ENCODE measurements at regions not wholly inside any gene's neighbourhood (a gene's known extent, or its start where the extent isn't known, plus 50 kb on each side); places are given as distances from the start of the nearest gene placed in this dataset.

DNA sequence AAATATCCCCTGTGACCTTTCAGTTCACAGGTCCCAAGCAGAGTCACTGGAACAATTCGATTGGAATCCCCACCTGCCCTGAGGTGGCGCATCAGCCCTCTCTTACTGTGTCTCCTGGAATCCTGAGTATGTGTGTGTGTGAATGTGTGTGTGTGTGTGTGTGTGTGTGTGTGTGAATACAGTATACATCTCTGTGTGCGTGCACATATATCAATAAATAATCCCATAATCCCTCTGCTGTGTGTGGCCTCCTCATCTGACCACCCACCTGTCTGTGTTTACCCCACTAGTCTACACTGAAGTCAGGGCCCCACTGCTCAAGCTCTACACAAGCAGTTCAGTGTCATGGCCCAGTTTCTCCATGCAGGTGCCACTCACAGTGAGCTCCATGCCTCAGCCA lies 187.4 kb downstream of the ERCC6L2 start:
- Histone ChIP-seq H3K36me3 (no peaks in the 10 kb centered on the region), H3K4me1 (peaks cover 0 to 35% (median 0%) of the 10 kb centered on the region in 12 donors), H3K27me3 (no peaks in the 10 kb centered on the region), H3K4me3 (no peak overlapping the region), H3K27ac (peak overlapping the region in 1 of 12 donors; percentile 90), H3K9me3 (no peaks in the 10 kb centered on the region)
- ATAC-seq: no peak
- intact Hi-C loops (cut with DNase I): loop anchor here in 5 of 10 donors (5.0 to 10.0 kb wide), 3 partner anchors 152 to 336 kb away; no protein-coding TSS in a partner anchor
- WGBS, 4 donors: 83 to 96% (median 88%) methylated on average over 3 of the region's 3 CpGs
- TF ChIP-seq, protein P1, sequence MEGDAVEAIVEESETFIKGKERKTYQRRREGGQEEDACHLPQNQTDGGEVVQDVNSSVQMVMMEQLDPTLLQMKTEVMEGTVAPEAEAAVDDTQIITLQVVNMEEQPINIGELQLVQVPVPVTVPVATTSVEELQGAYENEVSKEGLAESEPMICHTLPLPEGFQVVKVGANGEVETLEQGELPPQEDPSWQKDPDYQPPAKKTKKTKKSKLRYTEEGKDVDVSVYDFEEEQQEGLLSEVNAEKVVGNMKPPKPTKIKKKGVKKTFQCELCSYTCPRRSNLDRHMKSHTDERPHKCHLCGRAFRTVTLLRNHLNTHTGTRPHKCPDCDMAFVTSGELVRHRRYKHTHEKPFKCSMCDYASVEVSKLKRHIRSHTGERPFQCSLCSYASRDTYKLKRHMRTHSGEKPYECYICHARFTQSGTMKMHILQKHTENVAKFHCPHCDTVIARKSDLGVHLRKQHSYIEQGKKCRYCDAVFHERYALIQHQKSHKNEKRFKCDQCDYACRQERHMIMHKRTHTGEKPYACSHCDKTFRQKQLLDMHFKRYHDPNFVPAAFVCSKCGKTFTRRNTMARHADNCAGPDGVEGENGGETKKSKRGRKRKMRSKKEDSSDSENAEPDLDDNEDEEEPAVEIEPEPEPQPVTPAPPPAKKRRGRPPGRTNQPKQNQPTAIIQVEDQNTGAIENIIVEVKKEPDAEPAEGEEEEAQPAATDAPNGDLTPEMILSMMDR (IDR thresholded peaks at IDR 0.05): no peak
- TF ChIP-seq POLR2A (IDR thresholded peaks at IDR 0.05): no peak
- DNase-seq: no peak

- intact Hi-C loops (cut with DNase I): loop anchor here in 5 of 10 donors (5.0 to 10.0 kb wide), 3 partner anchors 153 to 335 kb away; no protein-coding TSS in a partner anchor
- TF ChIP-seq, protein P1 (IDR thresholded peaks at IDR 0.05): no peak
- TF ChIP-seq POLR2A (IDR thresholded peaks at IDR 0.05): no peak
- Histone ChIP-seq H3K4me1 (peaks cover 0 to 35% (median 0%) of the 10 kb centered on the region in 12 donors), H3K36me3 (no peaks in the 10 kb centered on the region), H3K9me3 (no peaks in the 10 kb centered on the region), H3K27ac (peak overlapping the region in 2 of 12 donors; percentile 19 to 90), H3K27me3 (no peaks in the 10 kb centered on the region), H3K4me3 (no peak overlapping the region)
- DNase-seq (no peak), ATAC-seq (peak in 2 of 4 donors; percentile 20 to 44)
- WGBS, 4 donors: 52 to 74% (median 73%) methylated on average over 4 of the region's 4 CpGs
Observed at GRCh38 chr9:96062031-96062430, 186.5 kb downstream of the ERCC6L2 start.

DNA sequence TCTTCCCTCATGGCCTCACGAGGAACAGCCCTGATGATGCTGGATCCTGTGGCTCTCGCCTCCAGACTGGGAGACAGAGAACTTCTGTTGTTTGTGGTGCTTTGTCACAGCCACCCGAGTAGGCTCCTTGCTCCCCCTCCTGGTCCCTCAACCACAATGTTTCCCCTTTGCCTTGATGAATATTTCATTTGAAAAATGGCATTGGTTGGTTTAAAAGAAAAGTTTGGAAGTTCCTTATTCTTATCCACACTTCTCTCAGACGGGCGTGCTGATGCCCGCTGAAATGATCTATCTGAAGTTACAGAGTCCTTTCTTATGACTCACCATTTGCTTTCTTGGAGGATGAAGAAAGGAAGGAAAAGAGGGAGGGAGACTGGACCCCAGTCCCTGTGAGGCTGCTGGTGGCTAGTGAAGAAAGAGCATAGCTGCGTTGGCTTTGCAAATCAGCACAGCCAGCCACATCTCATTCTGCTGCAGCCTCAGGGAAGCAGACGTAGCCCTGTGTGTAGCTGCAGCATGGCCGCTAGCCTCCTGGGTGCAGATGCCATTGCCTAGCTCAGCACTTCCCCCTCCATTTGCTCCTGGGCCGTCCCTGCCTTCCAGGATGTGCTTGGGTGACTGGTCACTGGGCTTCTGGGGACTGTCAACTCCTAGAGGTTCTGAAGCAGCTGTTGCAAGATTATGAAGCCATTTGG lies 185.9 kb downstream of the ERCC6L2 start:
- peak in 3 of 4 donors; percentile 72 to 84 (median 77) for ATAC-seq
- Histone ChIP-seq H3K36me3 (no peaks in the 10 kb centered on the region), H3K4me1 (peaks cover 0 to 35% (median 0%) of the 10 kb centered on the region in 12 donors), H3K4me3 (peak overlapping the region in 1 of 12 donors; percentile 18), H3K27ac (peak overlapping the region in 2 of 12 donors; percentile 19 to 90), H3K9me3 (no peaks in the 10 kb centered on the region), H3K27me3 (no peaks in the 10 kb centered on the region)
- WGBS, 4 donors: 39 to 51% (median 48%) methylated on average over 10 of the region's 10 CpGs
- TF ChIP-seq, protein P1 (IDR thresholded peaks at IDR 0.05): peak; percentile 22 to 60 (median 43)
- no peak for TF ChIP-seq POLR2A (IDR thresholded peaks at IDR 0.05)
- peak in 2 of 5 donors; percentile 37 to 40 for DNase-seq
- intact Hi-C loops (cut with DNase I): loop anchor here in 5 of 10 donors (5.0 to 10.0 kb wide), 3 partner anchors 153 to 334 kb away; no protein-coding TSS in a partner anchor

- Histone ChIP-seq H3K9me3 (no peaks in the 10 kb centered on the region), H3K4me1 (peaks cover 0 to 20% (median 0%) of the 10 kb centered on the region in 12 donors), H3K36me3 (no peaks in the 10 kb centered on the region), H3K4me3 (no peak overlapping the region), H3K27ac (no peak overlapping the region), H3K27me3 (no peaks in the 10 kb centered on the region)
- no peak for ATAC-seq
- intact Hi-C loops (cut with DNase I): loop anchor here in 2 of 10 donors (10.0 kb wide), 2 partner anchors 323 to 333 kb away; no protein-coding TSS in a partner anchor
- 93 to 98% (median 95%) methylated on average over 2 of the region's 2 CpGs for WGBS, 4 donors
- DNase-seq: no peak
- no peak for TF ChIP-seq POLR2A (IDR thresholded peaks at IDR 0.05)
- TF ChIP-seq, protein P1 (IDR thresholded peaks at IDR 0.05): no peak
Observed at GRCh38 chr9:96058218-96058617, 182.7 kb downstream of the ERCC6L2 start.
